IPS-20b (cell line): ENCODE measurements at regions not wholly inside any gene's neighbourhood (a gene's known extent, or its start where the extent isn't known, plus 50 kb on each side); places are given as distances from the start of the nearest gene placed in this dataset.

ENCODE experiments used
- H3K27ac ChIP-seq: one replicate; pipeline ENCODE4 v1.5.1; 2013; ENCODE audit warnings: low read length
- H3K27me3 ChIP-seq: 2 replicates; pipeline ENCODE4 v1.6.1; 2013; ENCODE audit warnings: mild to moderate bottlenecking, low read length, inconsistent platforms; ENCODE audit not compliant: insufficient read depth
- H3K36me3 ChIP-seq: 2 replicates; pipeline ENCODE4 v1.6.1; 2013; ENCODE audit warnings: low read depth, mild to moderate bottlenecking, inconsistent platforms, low read length, moderate library complexity; ENCODE audit not compliant: insufficient read depth
- H3K4me1 ChIP-seq: 2 replicates; pipeline ENCODE4 v1.6.1; 2013; ENCODE audit warnings: mild to moderate bottlenecking, control low read depth, inconsistent platforms, low read length, moderate library complexity; ENCODE audit not compliant: insufficient read depth
- H3K4me3 ChIP-seq: 2 replicates; pipeline ENCODE4 v1.5.1; 2013; ENCODE audit warnings: mild to moderate bottlenecking, low read length, inconsistent platforms
- H3K9ac ChIP-seq: 2 replicates; pipeline ENCODE4 v1.6.1; 2013; ENCODE audit warnings: low read depth, mild to moderate bottlenecking, inconsistent platforms, low read length, moderate library complexity
- H3K9me3 ChIP-seq: 2 replicates; pipeline ENCODE4 v1.6.1; 2013; ENCODE audit warnings: mild to moderate bottlenecking, low read depth, low read length, inconsistent platforms; ENCODE audit not compliant: insufficient read depth

- no peaks in the 10 kb centered on the region; the same call in 1 of the 2 replicates for H3K9me3 ChIP-seq
- 0 out of 2 replicates have a peak, but pooled peaks cover 4% of the 10 kb centered on the region for H3K4me1 ChIP-seq
- no peaks in the 10 kb centered on the region for H3K27me3 ChIP-seq
- H3K4me3 ChIP-seq: no peak overlapping the region
- H3K36me3 ChIP-seq: no peaks in the 10 kb centered on the region
- no peak overlapping the region for H3K27ac ChIP-seq
- no peak overlapping the region for H3K9ac ChIP-seq
These were observed 484.6 kb downstream of the GALC start for GRCh38 chr14:87508333-87508732.

- no peaks in the 10 kb centered on the region for H3K27me3 ChIP-seq
- H3K9ac ChIP-seq: no peak overlapping the region
- no peaks in the 10 kb centered on the region for H3K9me3 ChIP-seq
- no peak overlapping the region for H3K27ac ChIP-seq
- no peak overlapping the region for H3K4me3 ChIP-seq
- H3K4me1 ChIP-seq: 0 out of 2 replicates have a peak, but pooled peaks cover 4% of the 10 kb centered on the region
- H3K36me3 ChIP-seq: no peaks in the 10 kb centered on the region
These were observed 489.3 kb downstream of the GALC start for GRCh38 chr14:87503711-87504110.

GRCh38 chr14:87497301-87497700, 495.7 kb downstream of the GALC start:
- H3K27ac ChIP-seq: no peak overlapping the region
- no peak overlapping the region for H3K9ac ChIP-seq
- H3K27me3 ChIP-seq: no peaks in the 10 kb centered on the region
- no peak overlapping the region for H3K4me3 ChIP-seq
- no peaks in the 10 kb centered on the region for H3K4me1 ChIP-seq
- no peaks in the 10 kb centered on the region for H3K9me3 ChIP-seq
- H3K36me3 ChIP-seq: no peaks in the 10 kb centered on the region

GRCh38 chr14:87494010-87494409, 499.0 kb downstream of the GALC start:
- Histone ChIP-seq H3K36me3 (no peaks in the 10 kb centered on the region), H3K27ac (no peak overlapping the region), H3K4me1 (peaks cover 5% of the 10 kb centered on the region; the same call in 1 of the 2 replicates), H3K9ac (no peak overlapping the region), H3K4me3 (no peak overlapping the region), H3K27me3 (no peaks in the 10 kb centered on the region), H3K9me3 (no peaks in the 10 kb centered on the region)

GRCh38 chr14:87492561-87492960, 500.4 kb downstream of the GALC start:
- no peaks in the 10 kb centered on the region for H3K36me3 ChIP-seq
- H3K4me1 ChIP-seq: peaks cover 5% of the 10 kb centered on the region; the same call in 1 of the 2 replicates
- H3K27ac ChIP-seq: no peak overlapping the region
- H3K27me3 ChIP-seq: no peaks in the 10 kb centered on the region
- no peak overlapping the region for H3K4me3 ChIP-seq
- no peaks in the 10 kb centered on the region for H3K9me3 ChIP-seq
- H3K9ac ChIP-seq: no peak overlapping the region

- Histone ChIP-seq H3K9ac (no peak overlapping the region), H3K4me3 (no peak overlapping the region), H3K27ac (no peak overlapping the region), H3K36me3 (no peaks in the 10 kb centered on the region), H3K27me3 (no peaks in the 10 kb centered on the region), H3K4me1 (peaks cover 5% of the 10 kb centered on the region; the same call in 1 of the 2 replicates), H3K9me3 (no peaks in the 10 kb centered on the region)
These were observed 501.2 kb downstream of the GALC start for GRCh38 chr14:87491816-87492215.

- Histone ChIP-seq H3K4me1 (peaks cover 5% of the 10 kb centered on the region; the same call in 1 of the 2 replicates), H3K9me3 (no peaks in the 10 kb centered on the region), H3K27ac (no peak overlapping the region), H3K9ac (no peak overlapping the region), H3K4me3 (no peak overlapping the region), H3K27me3 (no peaks in the 10 kb centered on the region), H3K36me3 (no peaks in the 10 kb centered on the region)
These were observed 503.7 kb downstream of the GALC start for GRCh38 chr14:87489196-87489819.

GRCh38 chr14:87483271-87484260, 509.4 kb downstream of the GALC start:
- H3K9me3 ChIP-seq: no peaks in the 10 kb centered on the region
- H3K4me1 ChIP-seq: no peaks in the 10 kb centered on the region
- no peaks in the 10 kb centered on the region for H3K27me3 ChIP-seq
- no peak overlapping the region for H3K9ac ChIP-seq
- H3K27ac ChIP-seq: no peak overlapping the region
- no peak overlapping the region for H3K4me3 ChIP-seq
- H3K36me3 ChIP-seq: no peaks in the 10 kb centered on the region

- H3K4me3 ChIP-seq: no peak overlapping the region
- H3K27ac ChIP-seq: no peak overlapping the region
- no peaks in the 10 kb centered on the region for H3K4me1 ChIP-seq
- no peaks in the 10 kb centered on the region for H3K27me3 ChIP-seq
- H3K9ac ChIP-seq: no peak overlapping the region
- H3K36me3 ChIP-seq: no peaks in the 10 kb centered on the region
- H3K9me3 ChIP-seq: no peaks in the 10 kb centered on the region
These were observed 524.5 kb downstream of the GALC start for GRCh38 chr14:87468531-87468930.

- Histone ChIP-seq H3K27ac (no peak overlapping the region), H3K9ac (no peak overlapping the region)
These were observed 525.4 kb downstream of the GALC start for GRCh38 chr14:87467578-87467977.

GRCh38 chr14:87465770-87466169, 527.2 kb downstream of the GALC start:
- no peak overlapping the region for H3K4me3 ChIP-seq
- H3K36me3 ChIP-seq: no peaks in the 10 kb centered on the region
- no peak overlapping the region for H3K9ac ChIP-seq
- no peaks in the 10 kb centered on the region for H3K9me3 ChIP-seq
- H3K27me3 ChIP-seq: no peaks in the 10 kb centered on the region
- H3K27ac ChIP-seq: no peak overlapping the region
- 0 out of 2 replicates have a peak, but pooled peaks cover 3% of the 10 kb centered on the region for H3K4me1 ChIP-seq

More at GRCh38 chr14:87467578-87467977, 525.4 kb downstream of the GALC start:
- Histone ChIP-seq H3K27me3 (no peaks in the 10 kb centered on the region), H3K36me3 (no peaks in the 10 kb centered on the region), H3K4me1 (no peaks in the 10 kb centered on the region), H3K4me3 (no peak overlapping the region), H3K9me3 (no peaks in the 10 kb centered on the region)
